ENCODE measurements at regions not wholly inside any gene's neighbourhood (a gene's known extent, or its start where the extent isn't known, plus 50 kb on each side); places are given as distances from the start of the nearest gene placed in this dataset.
"Not testable (repeated sequence)": the region's sequence is repeated elsewhere in the genome, so short reads cannot be mapped to it uniquely, and the experiment has no call there.

DNA sequence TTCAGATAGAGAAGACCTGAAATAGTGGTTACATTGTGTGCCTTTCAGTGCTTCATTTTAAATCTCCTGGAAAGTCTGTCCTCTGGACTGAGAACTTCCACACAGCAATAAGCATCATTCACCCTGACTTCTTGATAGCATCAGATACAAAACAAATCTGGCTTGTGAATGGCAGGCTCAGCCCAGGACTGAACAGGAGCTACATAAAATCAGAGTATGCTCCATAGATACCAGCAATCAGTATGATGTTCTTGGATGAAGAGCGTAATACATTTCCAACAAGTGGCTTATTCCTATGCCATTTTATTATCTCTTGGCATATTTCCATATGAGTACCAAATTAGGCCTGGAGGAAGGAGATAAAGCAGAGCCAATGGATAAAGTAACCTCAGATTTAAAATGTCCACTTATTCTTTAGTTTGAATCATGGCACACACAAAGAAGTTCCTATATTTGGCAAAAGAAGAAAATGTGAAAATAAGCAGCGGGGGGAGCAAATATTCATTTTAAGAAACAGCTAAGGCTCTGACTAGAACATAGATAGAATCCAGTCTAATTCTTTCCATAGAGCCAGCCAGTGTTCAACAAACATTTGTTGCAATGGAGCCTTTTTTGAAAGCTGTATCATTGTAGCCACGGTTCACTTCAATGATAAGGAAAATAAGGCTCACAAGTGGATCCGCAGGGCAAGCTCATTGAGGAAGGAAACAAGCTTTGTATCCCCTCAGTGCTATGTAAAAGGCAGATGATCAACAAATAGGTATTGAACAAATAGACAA lies 230.8 kb upstream of the CHAC2 start:
- no peak for FAIRE-seq

DNA sequence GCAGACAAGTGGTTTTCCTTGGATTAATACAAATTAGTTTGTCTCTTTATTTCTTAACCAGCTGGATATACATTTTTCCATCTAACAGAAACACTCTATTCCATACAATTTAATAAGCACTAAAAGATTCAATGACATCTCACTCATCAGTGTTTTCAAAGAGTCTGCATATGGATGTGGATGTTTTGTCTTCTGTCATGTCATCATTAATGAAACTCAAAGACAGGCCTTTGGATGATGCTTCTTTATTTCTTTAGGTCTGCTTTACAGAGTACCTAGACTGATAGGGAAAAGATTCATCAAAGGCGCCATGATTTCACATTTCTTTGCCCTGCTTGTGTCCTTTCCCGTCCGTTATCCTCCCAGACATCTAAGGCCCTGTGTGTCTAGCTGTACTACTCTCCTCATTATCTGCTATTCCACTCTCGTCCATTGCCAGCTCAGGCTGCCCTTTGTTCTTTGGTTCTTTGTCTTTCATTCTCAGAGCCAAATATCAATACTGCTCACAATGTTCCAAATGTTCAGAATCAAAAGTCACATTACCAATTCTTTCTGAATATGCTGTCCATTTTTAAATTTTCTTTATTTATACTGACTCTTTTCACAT lies 232.3 kb upstream of the CHAC2 start:
- FAIRE-seq, result no peak

DNA sequence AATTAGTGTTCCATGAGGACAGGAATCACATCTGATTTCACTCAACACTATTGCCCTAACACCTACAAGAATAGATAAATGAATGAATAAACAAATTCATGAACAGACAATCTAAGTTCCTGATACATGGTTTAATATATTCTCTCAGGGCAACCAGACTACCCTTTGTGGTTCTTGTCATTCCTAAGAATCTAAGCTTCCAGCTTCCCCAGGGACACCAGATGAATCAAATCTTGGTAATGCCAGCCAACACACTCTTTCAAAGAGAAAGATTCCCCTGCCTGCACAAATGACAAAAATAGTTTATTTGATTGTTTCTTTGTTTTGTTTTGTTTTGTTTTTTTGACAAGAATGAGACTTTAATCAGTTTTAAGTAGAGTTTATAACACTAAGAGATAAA lies 237.5 kb upstream of the CHAC2 start:
- no peak for FAIRE-seq

DNA sequence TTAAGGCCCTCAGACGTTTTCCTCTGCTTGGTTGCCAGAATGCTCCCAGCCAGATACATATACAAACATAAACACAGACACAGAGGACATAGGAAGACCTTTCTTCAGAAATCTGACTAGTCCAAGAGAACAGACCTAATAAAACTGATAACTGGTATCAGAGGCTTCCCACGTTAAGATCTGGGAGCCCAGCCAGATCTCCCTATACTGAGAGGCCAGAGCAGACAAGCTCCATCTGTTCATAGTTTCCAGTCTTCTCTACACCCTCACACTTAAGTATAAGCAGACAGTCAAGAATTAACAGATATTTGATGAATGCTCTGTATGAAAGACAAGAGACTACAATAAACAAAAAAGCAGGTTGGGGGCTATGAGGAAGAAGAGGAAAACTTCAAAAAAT lies 240.5 kb upstream of the CHAC2 start:
- FAIRE-seq, result no peak

DNA sequence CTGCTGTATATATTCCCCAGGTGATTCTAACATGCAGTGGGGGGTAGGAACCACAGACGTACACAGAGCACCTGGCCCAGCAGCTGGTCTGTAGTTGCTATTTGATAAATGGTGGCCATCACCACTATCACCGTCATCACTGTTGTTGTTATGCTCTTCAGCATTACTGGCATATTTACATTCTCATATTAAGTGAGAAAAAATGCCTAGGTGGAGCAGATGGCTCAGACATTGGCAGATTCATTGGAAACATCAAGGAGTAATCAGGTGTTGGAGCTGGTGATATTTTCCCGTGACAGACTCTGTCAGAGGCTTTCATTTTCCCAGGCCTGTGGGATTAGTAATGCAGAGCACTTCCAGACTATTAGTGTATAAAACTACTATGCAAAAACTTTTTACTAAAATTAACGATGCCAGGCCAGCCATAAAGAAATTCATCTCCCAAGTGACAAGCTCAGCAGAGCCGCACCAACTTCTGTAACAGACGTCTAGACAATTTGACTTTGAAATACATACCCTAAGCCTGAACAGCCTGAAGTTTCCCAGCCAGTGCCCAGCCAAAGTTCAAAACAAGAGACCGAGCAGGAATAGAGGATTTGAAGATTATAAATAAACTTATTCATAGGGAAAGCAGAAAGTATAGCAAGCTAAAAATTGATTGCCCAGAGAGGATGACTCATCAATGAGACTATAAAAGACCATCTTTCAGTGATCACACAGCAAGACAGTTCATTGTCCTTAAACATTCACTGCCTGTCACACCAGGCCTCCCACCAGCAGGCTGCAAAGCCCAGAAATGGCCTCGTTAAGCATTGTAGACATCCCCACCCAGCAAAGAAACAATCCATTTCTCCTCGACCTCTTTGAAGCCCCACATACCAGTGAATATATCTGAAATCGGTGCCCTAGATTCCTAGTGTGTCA lies 247.4 kb upstream of the CHAC2 start:
- no peak for FAIRE-seq

DNA sequence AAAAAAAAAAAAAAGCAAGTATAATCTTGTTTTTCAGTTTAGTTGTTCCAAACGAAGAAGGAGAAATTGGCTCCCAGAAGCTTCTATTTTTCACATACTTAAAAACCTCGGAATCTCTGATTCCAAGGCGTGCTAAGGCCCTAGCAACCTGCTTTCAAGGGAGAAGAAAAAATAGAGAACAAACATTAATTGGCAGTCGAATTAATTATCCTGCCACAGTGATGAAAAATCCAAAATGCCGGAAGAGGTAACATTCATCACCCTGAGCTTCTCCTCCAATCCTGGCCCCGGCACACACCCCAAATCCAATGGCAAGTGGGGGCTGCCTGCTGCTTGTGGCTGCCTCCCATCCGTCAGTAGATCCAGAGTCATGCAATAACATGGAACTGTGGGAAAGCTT lies 250.2 kb upstream of the CHAC2 start:
- FAIRE-seq, result no peak

DNA sequence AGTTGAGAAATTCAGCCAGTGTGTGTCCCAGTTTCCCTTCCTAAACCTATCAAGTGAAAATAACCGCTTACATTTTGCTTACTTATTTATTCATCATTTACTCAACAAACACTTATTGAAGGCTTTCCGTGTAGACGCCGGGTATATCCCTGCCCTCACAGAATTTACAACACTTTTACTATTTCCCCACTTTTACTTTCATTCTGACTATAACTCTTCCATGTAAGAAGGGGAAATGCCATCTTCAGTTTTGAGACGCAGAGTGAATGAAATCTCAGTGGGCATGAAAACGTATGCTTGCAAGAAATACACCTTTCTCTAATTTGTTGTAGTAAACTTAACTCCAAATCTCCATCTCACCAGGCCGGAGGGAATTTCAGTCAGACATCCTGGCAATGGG lies 251.0 kb upstream of the CHAC2 start:
- no peak for FAIRE-seq

DNA sequence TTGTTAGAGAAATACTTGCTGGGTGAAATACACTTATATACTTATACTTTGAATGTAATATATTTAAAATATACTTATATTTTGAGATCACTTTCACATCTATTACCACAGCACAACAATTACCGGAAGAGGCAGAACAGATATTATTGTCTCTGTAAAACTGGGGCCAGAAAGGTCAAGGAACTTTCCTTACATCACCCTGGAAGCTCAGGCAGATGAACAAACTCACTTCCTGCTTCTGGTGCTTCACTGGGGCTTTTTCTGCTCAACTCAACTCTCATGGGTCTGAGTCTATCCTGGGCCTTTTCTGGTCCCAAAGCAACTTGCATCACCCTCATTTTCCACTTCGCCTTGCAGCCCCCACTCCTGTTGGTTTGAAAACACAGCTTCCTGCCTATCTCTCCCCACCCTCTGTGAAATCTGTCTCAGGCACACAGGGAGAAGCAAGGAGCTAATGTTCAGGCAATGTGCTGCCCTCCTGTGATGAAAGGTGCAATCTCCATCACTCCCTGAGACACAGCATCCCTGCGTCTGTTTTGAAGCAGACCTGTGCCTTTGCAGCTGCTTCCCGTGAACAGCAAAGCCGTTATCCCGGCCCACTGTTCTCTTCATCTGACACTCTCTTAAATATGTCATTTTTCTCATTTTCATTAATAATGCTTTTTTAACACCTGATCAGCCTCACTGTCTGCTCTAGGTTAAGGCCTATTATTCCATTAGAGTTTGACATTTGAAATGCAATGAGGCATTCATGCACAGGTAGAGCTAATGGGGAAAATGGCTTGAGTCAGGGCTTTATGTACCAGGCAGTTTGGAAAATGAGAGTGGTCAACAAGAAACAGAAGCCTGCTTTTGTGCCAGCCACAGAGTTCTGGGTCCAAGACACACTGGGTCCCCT lies 251.9 kb upstream of the CHAC2 start:
- no peak for FAIRE-seq

DNA sequence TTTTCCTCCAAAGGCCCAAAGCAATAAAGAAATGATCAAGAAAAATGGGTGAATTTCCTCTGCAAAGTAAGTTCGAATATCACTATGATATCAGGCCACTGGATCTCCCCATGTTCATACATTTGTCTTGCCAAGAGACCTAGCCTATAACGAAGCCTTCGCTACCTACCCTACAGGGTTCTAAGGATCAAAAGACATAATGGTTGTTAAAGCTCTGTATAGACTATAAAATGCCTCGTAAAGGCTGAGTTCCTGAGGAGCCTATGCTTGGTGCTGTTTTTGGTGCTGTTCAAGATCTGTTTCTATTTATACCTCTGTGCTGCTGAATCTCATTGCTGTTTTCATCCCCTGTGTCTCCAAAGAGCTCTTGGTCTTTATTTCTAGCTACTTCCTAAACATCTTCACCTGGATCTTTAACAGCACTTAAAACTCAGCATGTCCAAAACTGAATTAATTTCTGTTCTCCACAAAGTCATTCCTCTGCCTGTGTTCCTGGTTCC lies 254.4 kb upstream of the CHAC2 start:
- no peak for FAIRE-seq

DNA sequence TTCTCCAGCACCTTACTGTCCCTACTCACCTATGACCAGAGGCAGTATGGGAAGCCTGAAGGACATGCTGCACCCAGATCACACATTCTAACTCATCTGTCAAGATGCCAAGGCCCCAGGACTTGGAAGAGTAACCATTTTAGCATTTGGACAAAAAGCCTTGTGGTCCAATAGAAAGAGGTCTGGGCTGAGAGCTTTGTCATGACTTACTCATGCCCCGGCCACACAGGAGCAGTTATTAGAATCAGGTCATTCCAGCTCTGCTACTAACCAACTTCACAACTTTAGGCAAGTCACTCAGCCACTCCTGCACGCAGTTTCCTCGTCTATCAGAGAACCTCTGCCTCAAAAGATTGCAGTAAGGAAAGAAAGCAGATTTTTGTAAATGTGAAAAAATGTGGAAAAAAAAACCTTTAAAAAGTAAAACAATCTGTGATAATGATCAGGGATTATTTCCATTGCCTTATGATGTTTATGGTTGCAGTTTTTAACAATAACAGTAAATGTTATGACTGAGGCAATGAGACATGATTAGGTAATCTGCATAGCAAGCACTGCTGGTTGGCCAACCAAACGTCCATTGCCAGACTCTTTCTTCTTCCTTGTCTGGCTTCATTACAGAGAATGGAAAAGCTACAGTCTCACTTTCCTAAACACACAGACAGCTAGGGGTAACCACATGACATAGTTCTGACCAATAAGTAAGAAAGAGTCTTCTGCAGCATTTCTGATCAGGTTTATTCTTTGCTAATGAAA lies 255.4 kb upstream of the CHAC2 start:
- FAIRE-seq, result no peak

DNA sequence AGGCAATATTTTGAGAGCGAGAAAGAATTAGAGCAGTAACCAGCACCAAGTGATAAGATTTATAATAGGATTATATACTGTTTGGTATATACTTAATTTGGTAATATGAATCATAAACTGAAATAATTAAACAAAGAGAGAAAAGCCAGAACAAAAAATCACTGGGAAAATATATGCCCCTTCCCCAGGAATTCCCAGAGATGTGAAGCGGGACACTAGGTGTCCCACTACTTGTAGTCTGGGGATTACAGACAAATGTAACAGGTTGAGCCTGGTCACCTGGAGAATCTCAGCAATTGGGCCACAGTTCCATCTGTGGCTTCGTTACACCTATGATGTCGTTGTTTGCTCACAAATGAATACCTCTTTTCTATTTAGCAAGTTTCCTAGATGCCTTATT lies 256.1 kb upstream of the CHAC2 start:
- no peak for FAIRE-seq

DNA sequence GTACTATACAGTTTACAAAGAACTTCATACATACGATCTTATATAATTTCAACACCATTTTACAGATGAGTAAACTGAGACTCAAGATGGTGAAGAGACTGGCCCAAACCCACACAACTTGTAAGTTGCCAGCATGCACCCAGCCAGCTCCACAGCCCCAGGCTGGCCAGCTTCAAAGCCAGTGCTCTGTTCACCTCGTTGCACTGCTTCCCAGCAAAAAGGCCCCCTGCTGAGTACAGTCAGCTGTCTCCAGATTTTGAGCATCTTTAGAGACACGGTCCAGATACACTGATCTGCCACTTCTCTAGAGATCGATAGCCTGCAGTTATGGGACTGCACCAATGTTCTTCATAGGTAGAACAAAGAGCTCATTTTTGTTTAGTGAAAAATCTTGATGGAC lies 257.2 kb upstream of the CHAC2 start:
- FAIRE-seq, result no peak

DNA sequence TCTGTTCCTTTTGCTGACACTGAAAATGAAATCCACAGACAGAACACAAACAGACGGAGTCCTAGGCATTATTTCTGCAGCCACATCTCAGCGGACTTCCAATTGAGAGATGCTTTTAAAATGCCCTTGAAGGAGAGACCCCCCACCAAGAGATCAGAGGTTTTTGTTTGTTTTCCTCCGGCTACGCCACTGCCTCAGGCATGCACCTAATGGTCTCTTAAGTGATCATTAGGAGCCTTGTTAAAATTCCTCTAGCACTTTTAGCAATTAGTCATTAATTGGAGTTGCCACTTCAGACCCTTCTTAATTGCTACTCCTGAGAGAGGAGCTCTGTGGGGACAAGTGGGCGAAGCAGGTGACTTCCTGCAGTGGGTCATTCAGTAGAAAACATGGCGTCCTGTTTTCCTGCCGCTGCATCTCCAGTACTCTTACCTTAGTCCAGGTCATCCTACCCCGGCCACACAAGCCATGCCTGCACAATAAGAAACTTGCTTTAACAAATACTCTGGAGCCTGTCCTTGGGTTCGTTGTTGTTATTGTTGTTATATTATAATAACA lies 257.7 kb upstream of the CHAC2 start:
- no peak for FAIRE-seq

DNA sequence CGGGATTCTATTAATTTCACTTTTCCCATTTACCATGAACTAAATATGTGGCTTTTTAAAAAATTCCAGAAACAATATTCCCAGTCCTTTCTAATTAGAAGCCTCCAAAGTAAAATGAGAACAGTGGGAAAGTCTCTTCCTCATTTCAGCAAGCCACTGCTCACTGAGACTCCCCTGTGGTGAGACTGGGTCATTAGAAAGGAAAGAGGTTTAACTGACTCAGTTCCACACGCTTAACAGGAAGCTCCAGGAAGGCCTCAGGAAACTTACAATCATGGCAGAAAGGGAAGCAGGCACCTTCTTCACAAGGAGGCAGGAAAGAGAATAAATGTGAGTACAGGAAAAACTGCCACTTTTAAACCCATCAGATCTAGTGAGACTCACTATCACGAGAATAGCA lies 258.9 kb upstream of the CHAC2 start:
- no peak for FAIRE-seq

DNA sequence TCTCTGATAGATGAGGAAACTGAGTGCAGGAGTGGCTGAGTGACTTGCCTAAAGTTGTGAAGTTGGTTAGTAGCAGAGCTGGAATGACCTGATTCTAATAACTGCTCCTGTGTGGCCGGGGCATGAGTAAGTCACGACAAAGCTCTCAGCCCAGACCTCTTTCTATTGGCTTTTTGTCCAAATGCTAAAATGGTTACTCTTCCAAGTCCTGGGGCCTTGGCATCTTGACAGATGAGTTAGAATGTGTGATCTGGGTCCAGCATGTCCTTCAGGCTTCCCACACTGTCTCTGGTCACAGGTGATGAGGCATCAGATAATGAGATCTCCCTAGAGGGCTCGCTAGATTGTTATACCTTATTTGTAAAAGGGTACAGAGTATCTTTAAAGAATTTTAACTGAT lies 260.5 kb upstream of the CHAC2 start:
- FAIRE-seq, result not testable (repeated sequence)

DNA sequence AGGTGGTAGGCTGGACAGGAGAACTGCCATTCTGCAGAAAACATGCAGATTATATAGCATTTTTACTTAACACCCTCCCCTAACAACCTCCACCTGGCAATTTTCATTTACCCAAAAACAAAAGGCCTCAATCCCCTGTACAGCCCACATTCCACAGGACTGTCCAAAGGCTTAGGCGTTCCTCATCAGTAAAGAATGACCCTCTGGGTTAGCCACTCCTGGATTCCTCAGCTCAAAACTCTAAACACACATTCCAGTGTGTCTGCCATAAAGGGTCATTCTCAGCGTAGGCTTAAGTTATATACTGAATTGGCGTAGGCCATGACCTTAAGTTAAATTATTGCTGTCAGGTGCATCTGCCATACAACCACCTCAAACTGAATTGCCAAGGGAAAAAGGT lies 261.8 kb upstream of the CHAC2 start:
- FAIRE-seq, result no peak

DNA sequence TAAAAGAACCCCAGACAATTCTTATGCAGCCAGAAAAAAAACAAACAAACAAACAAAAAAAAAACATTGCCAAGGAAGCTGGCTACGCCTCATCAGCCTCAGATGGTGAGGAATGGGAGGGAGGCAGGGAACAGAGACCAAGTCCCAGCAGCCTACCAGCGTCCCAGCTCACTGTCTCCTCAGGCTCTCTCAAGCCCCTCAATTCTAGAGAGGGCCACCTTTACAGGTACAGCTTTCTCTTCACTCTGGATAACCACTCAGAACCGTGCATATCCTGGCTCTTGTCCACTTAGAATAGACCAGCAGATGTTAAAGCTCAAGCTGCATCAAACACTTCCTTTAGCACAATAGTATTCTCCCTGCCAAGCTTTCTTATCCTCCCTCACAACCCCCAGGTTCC lies 263.1 kb upstream of the CHAC2 start:
- no peak for FAIRE-seq

DNA sequence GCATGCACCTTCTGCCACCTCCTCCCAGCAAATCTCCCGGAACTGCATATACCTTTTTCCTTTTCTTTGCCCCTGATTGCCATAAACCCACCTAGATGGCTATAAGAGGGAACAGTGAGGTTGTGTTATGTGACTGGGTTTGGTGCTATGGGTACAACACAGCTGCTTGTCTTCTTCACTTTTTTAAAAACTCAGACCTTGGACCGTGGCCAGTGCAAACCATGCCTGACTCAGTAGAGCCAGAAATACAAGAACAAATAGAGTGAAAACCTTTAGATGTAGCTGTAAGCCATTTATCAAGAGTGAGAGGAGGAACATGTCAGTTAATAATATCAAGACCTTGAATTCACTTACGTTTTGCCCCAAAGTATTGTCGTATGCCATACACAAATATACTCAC lies 267.4 kb upstream of the CHAC2 start:
- no peak for FAIRE-seq

DNA sequence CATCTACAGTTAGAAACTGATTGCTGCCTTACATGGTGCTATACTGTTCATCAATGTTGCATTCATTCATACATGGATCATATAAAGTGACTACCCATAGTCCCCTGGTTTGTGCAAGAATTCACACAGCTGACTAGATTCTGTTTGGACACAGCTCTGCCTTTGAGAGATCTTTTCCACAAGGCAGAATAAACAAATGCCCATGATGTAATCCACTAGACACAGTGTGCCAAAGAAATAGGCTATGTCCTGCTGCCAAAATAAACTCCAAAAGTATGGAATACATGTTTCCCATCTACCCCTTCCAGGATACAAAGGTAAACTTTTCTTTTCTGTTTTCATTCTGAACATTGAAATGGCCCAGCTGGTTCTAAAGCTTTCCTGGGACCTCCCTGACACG lies 269.4 kb upstream of the CHAC2 start:
- FAIRE-seq, result no peak

DNA sequence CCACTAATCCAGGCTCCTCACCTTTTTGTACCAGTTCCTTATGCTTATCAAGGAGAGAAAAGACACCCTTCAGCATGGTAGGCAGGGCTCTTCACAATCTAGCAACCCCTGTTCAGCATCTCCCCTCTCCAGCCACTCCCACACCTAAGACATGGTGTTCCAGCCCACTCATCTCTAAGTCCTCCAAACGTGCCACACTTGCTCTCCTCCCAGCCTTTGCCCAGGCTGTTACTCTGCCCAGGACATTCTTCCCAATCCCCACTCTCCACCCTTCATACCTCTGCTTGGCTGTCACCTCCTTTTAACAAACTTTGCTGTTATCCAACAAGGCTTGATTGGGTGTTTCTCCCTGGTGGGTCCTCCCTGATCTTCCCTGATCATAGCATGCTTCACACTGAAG lies 270.6 kb upstream of the CHAC2 start:
- no peak for FAIRE-seq

DNA sequence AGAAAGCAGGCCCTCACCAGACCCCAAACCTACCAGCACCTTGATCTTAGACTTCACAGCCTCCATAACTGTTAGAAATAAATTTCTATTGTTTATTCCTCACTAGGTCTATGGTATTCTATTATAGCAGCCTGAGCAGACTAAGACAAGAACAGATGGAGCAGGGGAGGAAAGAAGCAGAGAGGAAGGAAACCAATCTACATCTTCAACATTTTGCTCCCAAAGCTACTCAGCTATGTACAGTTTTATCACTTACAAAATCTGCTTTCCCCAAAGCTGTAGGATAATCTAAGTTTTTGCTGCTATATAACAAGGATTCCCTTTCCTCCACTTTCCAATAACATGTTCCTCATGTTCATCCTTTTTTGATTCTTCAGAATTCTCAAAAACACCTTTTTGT lies 274.4 kb upstream of the CHAC2 start:
- no peak for FAIRE-seq
